ENCODE measurements at regions not wholly inside any gene's neighbourhood (a gene's known extent, or its start where the extent isn't known, plus 50 kb on each side); places are given as distances from the start of the nearest gene placed in this dataset.

DNA sequence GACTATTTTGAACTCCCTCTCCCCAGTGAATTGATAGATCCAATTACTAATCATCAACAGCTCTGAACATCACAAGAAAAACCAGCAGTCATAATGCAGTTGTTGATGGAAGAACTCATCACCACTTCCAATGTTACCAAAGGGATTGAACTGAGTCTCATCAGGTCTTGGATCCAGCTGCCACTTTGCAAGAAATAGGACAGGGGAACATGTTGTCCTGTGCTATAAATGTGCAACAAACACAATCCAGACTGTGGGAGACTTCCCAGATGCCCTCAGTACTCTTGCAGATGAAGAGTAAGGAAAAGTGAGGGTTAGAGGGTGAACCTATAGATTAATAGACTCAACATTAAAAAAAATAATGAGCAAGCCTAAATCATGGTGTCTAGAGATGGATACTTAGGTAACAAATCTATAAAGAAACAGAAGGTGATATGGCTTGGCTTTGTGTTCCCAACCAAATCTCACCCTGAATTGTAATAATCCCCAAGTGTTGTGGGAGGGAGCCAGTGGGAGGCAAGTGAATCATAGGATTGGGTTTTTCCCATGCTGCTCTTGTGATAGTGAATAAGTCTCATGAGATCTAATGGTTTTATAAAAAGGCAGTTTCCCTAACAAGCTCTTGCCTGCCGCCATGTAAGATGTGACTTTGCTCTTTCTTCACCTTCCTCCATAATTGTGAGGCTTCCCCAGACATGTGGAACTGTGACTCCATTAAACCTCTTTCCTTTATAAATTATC is 63.4 kb upstream of the PAPPA start:
- H3K9me3 Mint-ChIP-seq (ENCODE audit: unreplicated experiment), result peaks cover 6% of the 10 kb centered on the region
- DNase-seq (ENCODE audit: extremely low spot score, unreplicated experiment), result no peak
- no peaks in the 10 kb centered on the region for H3K27me3 Mint-ChIP-seq (ENCODE audit: unreplicated experiment)
- H3K4me3 Mint-ChIP-seq (ENCODE audit: unreplicated experiment), result no peak overlapping the region
- TF ChIP-seq, protein P1, sequence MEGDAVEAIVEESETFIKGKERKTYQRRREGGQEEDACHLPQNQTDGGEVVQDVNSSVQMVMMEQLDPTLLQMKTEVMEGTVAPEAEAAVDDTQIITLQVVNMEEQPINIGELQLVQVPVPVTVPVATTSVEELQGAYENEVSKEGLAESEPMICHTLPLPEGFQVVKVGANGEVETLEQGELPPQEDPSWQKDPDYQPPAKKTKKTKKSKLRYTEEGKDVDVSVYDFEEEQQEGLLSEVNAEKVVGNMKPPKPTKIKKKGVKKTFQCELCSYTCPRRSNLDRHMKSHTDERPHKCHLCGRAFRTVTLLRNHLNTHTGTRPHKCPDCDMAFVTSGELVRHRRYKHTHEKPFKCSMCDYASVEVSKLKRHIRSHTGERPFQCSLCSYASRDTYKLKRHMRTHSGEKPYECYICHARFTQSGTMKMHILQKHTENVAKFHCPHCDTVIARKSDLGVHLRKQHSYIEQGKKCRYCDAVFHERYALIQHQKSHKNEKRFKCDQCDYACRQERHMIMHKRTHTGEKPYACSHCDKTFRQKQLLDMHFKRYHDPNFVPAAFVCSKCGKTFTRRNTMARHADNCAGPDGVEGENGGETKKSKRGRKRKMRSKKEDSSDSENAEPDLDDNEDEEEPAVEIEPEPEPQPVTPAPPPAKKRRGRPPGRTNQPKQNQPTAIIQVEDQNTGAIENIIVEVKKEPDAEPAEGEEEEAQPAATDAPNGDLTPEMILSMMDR (IDR thresholded peaks at IDR 0.05), result no peak
- H3K27ac Mint-ChIP-seq (ENCODE audit: unreplicated experiment), result no peak overlapping the region
- peaks cover 19% of the 10 kb centered on the region for H3K4me1 Mint-ChIP-seq (ENCODE audit: unreplicated experiment)
- H3K36me3 Mint-ChIP-seq (ENCODE audit: unreplicated experiment), result no peaks in the 10 kb centered on the region

DNA sequence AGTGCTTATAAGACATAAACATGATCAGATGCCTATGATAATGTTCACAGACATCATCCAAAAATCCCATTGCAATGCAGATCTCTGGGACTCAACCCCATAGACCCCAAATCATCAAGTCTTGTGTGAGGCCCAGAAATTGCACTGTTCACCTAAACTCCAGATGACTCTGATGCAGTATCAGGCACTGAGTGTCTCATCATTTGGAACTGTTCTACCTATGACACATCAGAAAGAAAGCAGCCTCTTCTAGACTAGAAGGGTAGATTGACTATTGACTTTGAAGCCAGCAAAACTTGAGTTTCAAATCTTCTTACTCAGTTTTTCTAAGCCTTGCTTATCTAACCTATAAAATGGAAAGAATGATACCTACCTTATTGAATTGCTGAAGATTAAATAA is 58.7 kb upstream of the PAPPA start:
- TF ChIP-seq, protein P1 (IDR thresholded peaks at IDR 0.05), result no peak
- Mint-ChIP-seq H3K27me3 (ENCODE audit: unreplicated experiment) (no peaks in the 10 kb centered on the region), H3K9me3 (ENCODE audit: unreplicated experiment) (peaks cover 6% of the 10 kb centered on the region), H3K4me3 (ENCODE audit: unreplicated experiment) (no peak overlapping the region), H3K36me3 (ENCODE audit: unreplicated experiment) (no peaks in the 10 kb centered on the region), H3K27ac (ENCODE audit: unreplicated experiment) (no peak overlapping the region), H3K4me1 (ENCODE audit: unreplicated experiment) (peaks cover 6% of the 10 kb centered on the region)
- DNase-seq (ENCODE audit: extremely low spot score, unreplicated experiment), result no peak

DNA sequence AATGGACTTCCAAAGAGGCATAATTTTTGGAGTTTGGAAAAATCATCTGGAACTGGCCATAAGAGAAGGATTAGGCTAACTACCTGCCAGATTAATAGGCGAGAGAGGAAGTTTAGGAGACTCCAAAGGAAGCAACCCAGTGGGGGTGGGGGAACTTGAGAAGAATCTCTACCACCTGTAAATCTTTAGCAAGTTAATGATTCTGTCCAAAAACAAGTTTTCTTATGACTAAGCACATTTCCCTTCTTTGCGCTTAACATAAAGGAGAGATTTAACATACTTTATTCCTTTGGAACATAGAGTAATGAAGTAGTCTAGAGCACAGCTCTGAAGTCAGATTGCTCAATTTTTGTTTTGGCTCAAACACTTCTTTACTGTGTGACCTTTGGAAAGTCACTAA is 58.2 kb upstream of the PAPPA start:
- DNase-seq (ENCODE audit: extremely low spot score, unreplicated experiment), result no peak
- peaks cover 6% of the 10 kb centered on the region for H3K9me3 Mint-ChIP-seq (ENCODE audit: unreplicated experiment)
- peaks cover 6% of the 10 kb centered on the region for H3K4me1 Mint-ChIP-seq (ENCODE audit: unreplicated experiment)
- H3K36me3 Mint-ChIP-seq (ENCODE audit: unreplicated experiment), result no peaks in the 10 kb centered on the region
- H3K4me3 Mint-ChIP-seq (ENCODE audit: unreplicated experiment), result no peak overlapping the region
- no peak overlapping the region for H3K27ac Mint-ChIP-seq (ENCODE audit: unreplicated experiment)
- H3K27me3 Mint-ChIP-seq (ENCODE audit: unreplicated experiment), result no peaks in the 10 kb centered on the region
- TF ChIP-seq, protein P1 (IDR thresholded peaks at IDR 0.05), result no peak

DNA sequence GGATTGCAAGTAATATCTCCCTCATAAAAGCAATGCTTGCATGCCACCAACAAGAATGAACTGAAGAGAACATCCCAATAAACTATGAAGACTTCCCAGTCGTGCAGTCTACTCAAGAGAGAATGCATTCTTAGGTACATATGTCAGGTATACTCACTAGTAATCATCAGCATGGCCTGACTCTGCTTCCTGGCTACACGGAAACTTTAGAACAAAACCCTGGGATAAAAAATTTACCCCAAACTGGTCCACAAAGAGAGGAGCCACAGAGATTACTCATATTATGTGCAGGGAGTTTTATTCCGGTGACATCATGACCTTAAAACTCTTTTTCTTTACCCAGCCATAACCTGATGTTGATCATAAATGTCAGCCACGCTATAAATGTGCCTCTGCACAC is 57.5 kb upstream of the PAPPA start:
- Mint-ChIP-seq H3K9me3 (ENCODE audit: unreplicated experiment) (peaks cover under 1% of the 10 kb centered on the region), H3K4me1 (ENCODE audit: unreplicated experiment) (peaks cover 6% of the 10 kb centered on the region), H3K36me3 (ENCODE audit: unreplicated experiment) (no peaks in the 10 kb centered on the region), H3K4me3 (ENCODE audit: unreplicated experiment) (no peak overlapping the region), H3K27ac (ENCODE audit: unreplicated experiment) (no peak overlapping the region), H3K27me3 (ENCODE audit: unreplicated experiment) (no peaks in the 10 kb centered on the region)
- TF ChIP-seq, protein P1 (IDR thresholded peaks at IDR 0.05), result no peak
- no peak for DNase-seq (ENCODE audit: extremely low spot score, unreplicated experiment)

DNA sequence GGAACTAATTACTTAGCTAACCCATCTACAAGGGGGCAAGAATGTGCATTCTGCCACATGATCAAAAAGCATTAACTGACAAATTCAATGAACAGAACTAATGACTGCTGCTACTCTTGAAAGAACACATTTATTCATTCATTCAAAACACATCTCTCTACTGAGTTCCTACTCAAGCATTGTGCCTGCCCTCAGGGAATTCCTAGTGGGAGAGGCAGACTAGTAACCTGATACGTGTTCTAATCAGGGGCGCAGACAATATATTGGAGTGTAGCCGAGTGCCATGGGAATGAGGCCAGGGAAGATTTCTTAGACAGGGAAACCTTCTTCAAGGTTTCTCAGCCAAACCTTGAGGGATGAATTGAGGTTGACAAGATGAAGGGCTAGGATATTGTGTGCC is 56.7 kb upstream of the PAPPA start:
- no peaks in the 10 kb centered on the region for H3K27me3 Mint-ChIP-seq (ENCODE audit: unreplicated experiment)
- H3K36me3 Mint-ChIP-seq (ENCODE audit: unreplicated experiment), result no peaks in the 10 kb centered on the region
- no peaks in the 10 kb centered on the region for H3K9me3 Mint-ChIP-seq (ENCODE audit: unreplicated experiment)
- H3K4me3 Mint-ChIP-seq (ENCODE audit: unreplicated experiment), result no peak overlapping the region
- H3K27ac Mint-ChIP-seq (ENCODE audit: unreplicated experiment), result no peak overlapping the region
- no peak for DNase-seq (ENCODE audit: extremely low spot score, unreplicated experiment)
- TF ChIP-seq, protein P1 (IDR thresholded peaks at IDR 0.05), result no peak
- H3K4me1 Mint-ChIP-seq (ENCODE audit: unreplicated experiment), result peaks cover 6% of the 10 kb centered on the region
